Stomach (tissue), 8 donors: ENCODE measurements at regions not wholly inside any gene's neighbourhood (a gene's known extent, or its start where the extent isn't known, plus 50 kb on each side); places are given as distances from the start of the nearest gene placed in this dataset.

ENCODE experiments used
- DNase-seq, 2 donors: peaks; one replicate each; pipeline versions ENCODE4 v3.0.0 to v3.0.0-alpha.2; 2013 to 2019
- H3K27ac ChIP-seq, 5 donors: fragments of 200-600 bp in 4 of 5; sonication (generic) in 4 of 5; one replicate each; pipeline ENCODE4 v1.5.1; 2013 to 2019; ENCODE audit warnings: mild to moderate bottlenecking in 1 of 5, moderate library complexity in 1 of 5
- H3K27me3 ChIP-seq, 3 donors: fragments of 200-600 bp; sonication (generic); one replicate each; pipeline ENCODE4 v1.5.1; 2017 to 2019; ENCODE audit warnings: mixed run types in 1 of 3
- H3K36me3 ChIP-seq, 4 donors: fragments of 200-600 bp; sonication (generic); 1 replicate in 3 of 4; 2 replicates in 1 of 4; pipeline ENCODE4 v1.5.1; 2016 to 2019
- H3K4me1 ChIP-seq, 4 donors: fragments of 200-600 bp; sonication (generic); one replicate each; pipeline ENCODE4 v1.5.1; 2016 to 2019
- H3K4me3 ChIP-seq, 4 donors: fragments of 200-600 bp; sonication (generic) in 3 of 4; one replicate each; pipeline ENCODE4 v1.5.1; 2016 to 2019; ENCODE audit warnings: mild to moderate bottlenecking in 1 of 4
- H3K9me3 ChIP-seq, 4 donors: fragments of 200-600 bp; sonication (generic); one replicate each; pipeline ENCODE4 v1.5.1; 2016 to 2019
- EP300 ChIP-seq: sonication (generic); formaldehyde crosslinking; IDR thresholded peaks from one replicate; pipeline ENCODE4 v1.6.1; 2017; ENCODE audit warnings: antibody characterized with exemption
- POLR2A ChIP-seq, 4 donors: fragments of 450-650 bp; IDR thresholded peaks; one replicate each; pipeline ENCODE4 v1.6.1; 2016; ENCODE audit warnings: antibody characterized with exemption in 4 of 4, control low read depth in 2 of 4, mild to moderate bottlenecking in 1 of 4, moderate library complexity in 1 of 4
- POLR2AphosphoS5 ChIP-seq, 3 donors: sonication (generic); formaldehyde crosslinking; IDR thresholded peaks; one replicate each; pipeline ENCODE4 v1.6.1; 2016; ENCODE audit warnings: antibody characterized with exemption in 3 of 3
- WGBS, 5 donors: extraction: QIAGEN DNeasy Blood & Tissue Kit in 3 of 5; methylation state at CpG; one replicate each; pipeline versions ENCODE4 v1.1.5 to v1.1.7; 2013 to 2018; 5-methylcytosine and 5-hydroxymethylcytosine counted together
- intact Hi-C: fragments of 100-400 bp; cut with DNase I; formaldehyde crosslinking; loops from one replicate; pipeline ENCODE4 v1.15.1; 2023; ENCODE audit warnings: low total_unique reads
- TF ChIP-seq, protein P1 (sequence below), 7 experiments: fragments of 450-650 bp in 4 of 7; fragments of 200-600 bp in 3 of 7; sonication (generic) in 3 of 7; IDR thresholded peaks; one replicate each; pipeline ENCODE4 v1.5.1; 2016 to 2019; ENCODE audit warnings: antibody characterized with exemption in 7 of 7, control low read depth in 2 of 7, mild to moderate bottlenecking in 1 of 7
- donor health status: healthy with polysubstance abuse.
- donor health status: Bipolar disorder and iron deficiency.
- donor health status: healthy.

DNA sequence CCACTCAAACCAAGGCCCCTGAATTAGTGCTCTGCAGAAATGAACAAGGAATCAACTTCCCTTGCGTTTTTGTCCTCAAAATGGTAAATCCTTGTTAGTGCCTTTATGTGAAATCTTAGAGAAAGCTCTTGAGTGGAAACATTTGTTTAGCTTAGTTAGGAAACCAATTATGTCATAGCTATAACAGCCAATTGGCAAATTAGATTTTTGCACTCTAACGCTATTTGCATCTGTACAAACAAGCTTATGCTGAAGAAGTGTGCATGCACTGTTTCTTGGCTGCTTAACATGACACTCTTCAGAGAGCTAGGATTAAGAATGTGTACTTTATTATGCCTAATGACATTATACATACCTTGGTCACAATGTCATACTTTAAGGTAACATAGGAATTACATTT, 622.6 kb upstream of the SLC35B3 start:
- DNase-seq = peak in 1 of 2 donors; percentile 40
- 56 to 77% (median 65%) methylated on average over 2 of the region's 2 CpGs for WGBS, 5 donors

DNA sequence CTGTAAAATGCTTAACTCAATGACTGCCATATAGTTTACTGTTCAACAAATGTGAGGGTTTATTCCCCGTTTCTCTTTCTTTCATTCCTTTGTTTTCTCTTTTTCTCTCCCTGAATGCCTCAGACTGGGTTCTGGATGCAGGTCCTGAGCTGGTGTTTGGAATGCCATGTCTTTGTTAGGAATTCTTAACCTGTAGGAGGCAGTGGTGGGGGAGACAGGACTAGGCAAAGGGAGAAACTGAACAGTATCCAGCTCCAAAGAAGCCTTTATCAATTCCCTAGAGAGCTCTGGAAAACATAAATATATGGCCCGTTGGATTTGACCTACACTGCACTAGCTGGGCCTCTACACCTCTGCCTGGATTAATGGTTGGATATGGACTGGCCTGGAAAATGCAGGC, 621.2 kb upstream of the SLC35B3 start:
- no peaks in the 10 kb centered on the region for H3K36me3 ChIP-seq
- no peak for DNase-seq
- 44 to 82% (median 50%) methylated on average over 2 of the region's 2 CpGs for WGBS, 5 donors
- no peak overlapping the region for H3K4me3 ChIP-seq
- H3K27ac ChIP-seq = no peak overlapping the region
- no peaks in the 10 kb centered on the region for H3K4me1 ChIP-seq
- TF ChIP-seq EP300 (no peak), POLR2AphosphoS5 (IDR thresholded peaks at IDR 0.05) (no peak), POLR2A (IDR thresholded peaks at IDR 0.05) (no peak)
- TF ChIP-seq, protein P1, sequence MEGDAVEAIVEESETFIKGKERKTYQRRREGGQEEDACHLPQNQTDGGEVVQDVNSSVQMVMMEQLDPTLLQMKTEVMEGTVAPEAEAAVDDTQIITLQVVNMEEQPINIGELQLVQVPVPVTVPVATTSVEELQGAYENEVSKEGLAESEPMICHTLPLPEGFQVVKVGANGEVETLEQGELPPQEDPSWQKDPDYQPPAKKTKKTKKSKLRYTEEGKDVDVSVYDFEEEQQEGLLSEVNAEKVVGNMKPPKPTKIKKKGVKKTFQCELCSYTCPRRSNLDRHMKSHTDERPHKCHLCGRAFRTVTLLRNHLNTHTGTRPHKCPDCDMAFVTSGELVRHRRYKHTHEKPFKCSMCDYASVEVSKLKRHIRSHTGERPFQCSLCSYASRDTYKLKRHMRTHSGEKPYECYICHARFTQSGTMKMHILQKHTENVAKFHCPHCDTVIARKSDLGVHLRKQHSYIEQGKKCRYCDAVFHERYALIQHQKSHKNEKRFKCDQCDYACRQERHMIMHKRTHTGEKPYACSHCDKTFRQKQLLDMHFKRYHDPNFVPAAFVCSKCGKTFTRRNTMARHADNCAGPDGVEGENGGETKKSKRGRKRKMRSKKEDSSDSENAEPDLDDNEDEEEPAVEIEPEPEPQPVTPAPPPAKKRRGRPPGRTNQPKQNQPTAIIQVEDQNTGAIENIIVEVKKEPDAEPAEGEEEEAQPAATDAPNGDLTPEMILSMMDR (IDR thresholded peaks at IDR 0.05) = no peak
- H3K27me3 ChIP-seq = no peaks in the 10 kb centered on the region
- intact Hi-C loops = no loop called here
- no peaks in the 10 kb centered on the region for H3K9me3 ChIP-seq

More for the DNA sequence above, 622.6 kb upstream of the SLC35B3 start:
- H3K27ac ChIP-seq = no peak overlapping the region
- no peaks in the 10 kb centered on the region for H3K36me3 ChIP-seq
- TF ChIP-seq POLR2A (IDR thresholded peaks at IDR 0.05) (no peak), EP300 (no peak), POLR2AphosphoS5 (IDR thresholded peaks at IDR 0.05) (no peak)
- TF ChIP-seq, protein P1 (IDR thresholded peaks at IDR 0.05) = no peak
- no peaks in the 10 kb centered on the region for H3K27me3 ChIP-seq
- no peaks in the 10 kb centered on the region for H3K4me1 ChIP-seq
- H3K4me3 ChIP-seq = no peak overlapping the region
- intact Hi-C loops = no loop called here
- H3K9me3 ChIP-seq = no peaks in the 10 kb centered on the region

DNA sequence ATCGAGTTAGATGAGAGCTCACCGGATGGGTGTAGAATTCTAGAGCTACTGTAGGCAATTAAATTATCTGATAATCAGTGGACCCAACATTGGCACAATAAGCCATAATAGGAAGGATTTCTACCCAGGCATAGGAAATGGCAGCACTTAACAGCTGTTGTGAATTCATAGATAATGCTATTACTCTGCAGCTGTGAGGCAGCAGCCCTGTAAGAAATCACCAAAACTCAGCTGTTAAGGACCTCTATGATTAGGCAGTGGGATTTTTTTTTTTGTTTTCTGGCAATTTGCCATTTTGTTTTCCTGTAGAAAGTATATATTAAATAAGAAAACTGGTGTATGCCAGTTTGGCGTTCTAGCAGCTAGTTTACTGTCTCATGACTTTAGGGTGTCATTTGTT, 609.1 kb upstream of the SLC35B3 start:
- TF ChIP-seq POLR2AphosphoS5 (IDR thresholded peaks at IDR 0.05) (no peak), EP300 (no peak), POLR2A (IDR thresholded peaks at IDR 0.05) (no peak)
- TF ChIP-seq, protein P1 (IDR thresholded peaks at IDR 0.05) = no peak
- peaks cover 0 to 10% (median 9%) of the 10 kb centered on the region in 4 donors for H3K9me3 ChIP-seq
- H3K27me3 ChIP-seq = no peaks in the 10 kb centered on the region
- H3K4me3 ChIP-seq = no peak overlapping the region
- no peak for DNase-seq
- no peaks in the 10 kb centered on the region for H3K4me1 ChIP-seq
- intact Hi-C loops = no loop called here
- WGBS, 5 donors = 78 to 91% (median 84%) methylated on average over 3 of the region's 3 CpGs
- H3K36me3 ChIP-seq = no peaks in the 10 kb centered on the region
- no peak overlapping the region for H3K27ac ChIP-seq

DNA sequence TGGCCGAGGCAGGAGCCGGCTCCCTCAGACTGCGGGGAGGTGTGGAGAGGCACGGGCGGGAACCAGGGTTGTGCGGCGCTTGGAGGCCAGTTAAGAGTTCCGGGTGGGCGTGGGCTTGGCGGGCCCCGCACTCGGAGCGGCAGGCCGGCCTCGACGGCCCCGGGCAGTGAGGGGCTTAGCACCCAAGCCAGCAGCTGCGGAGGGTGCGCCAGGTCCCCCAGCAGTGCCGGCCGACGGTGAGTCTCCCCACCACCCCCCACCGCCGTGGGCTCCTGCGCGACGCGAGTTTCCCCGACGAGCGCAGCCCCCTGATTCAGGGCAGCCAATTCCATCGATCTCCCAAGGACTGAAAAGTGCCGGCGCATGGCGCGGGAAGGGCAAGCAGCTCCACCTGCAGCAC, 605.4 kb upstream of the SLC35B3 start:
- intact Hi-C loops = no loop called here
- no peak overlapping the region for H3K27ac ChIP-seq
- H3K9me3 ChIP-seq = peaks cover 0 to 10% (median 9%) of the 10 kb centered on the region in 4 donors
- WGBS, 5 donors = 95 to 98% (median 97%) methylated on average over 33 to 36 of the region's 36 CpGs
- no peak for DNase-seq
- no peak overlapping the region for H3K4me3 ChIP-seq
- no peaks in the 10 kb centered on the region for H3K36me3 ChIP-seq
- no peaks in the 10 kb centered on the region for H3K4me1 ChIP-seq
- H3K27me3 ChIP-seq = no peaks in the 10 kb centered on the region
- TF ChIP-seq, protein P1 (IDR thresholded peaks at IDR 0.05) = no peak
- TF ChIP-seq POLR2AphosphoS5 (IDR thresholded peaks at IDR 0.05) (no peak), EP300 (no peak), POLR2A (IDR thresholded peaks at IDR 0.05) (no peak)
